GM12878 (cell line): ENCODE measurements at regions not wholly inside any gene's neighbourhood (a gene's known extent, or its start where the extent isn't known, plus 50 kb on each side); places are given as distances from the start of the nearest gene placed in this dataset.

Source experiments
- IRF4 ChIP-seq: IDR thresholded peaks from 2 replicates; pipeline ENCODE4 v1.6.1; 2011; ENCODE audit warnings: low read depth, low read length
- JUND ChIP-seq: IDR thresholded peaks from 2 replicates; pipeline ENCODE4 v1.6.1; 2012; ENCODE audit warnings: low read depth, mild to moderate bottlenecking, low read length, improper control_type of control experiment, moderate library complexity
- NBN ChIP-seq: fragments of 450-650 bp; IDR thresholded peaks from 2 replicates; pipeline ENCODE4 v1.6.1; 2016
- POLR2AphosphoS5 ChIP-seq: IDR thresholded peaks from 2 replicates; pipeline ENCODE4 v1.6.1; 2011; ENCODE audit warnings: mild to moderate bottlenecking, low read length, inconsistent platforms
- SIN3A ChIP-seq: IDR thresholded peaks from 2 replicates; pipeline ENCODE4 v1.6.1; 2012; ENCODE audit warnings: low read depth, low read length, improper control_type of control experiment

GRCh38 chr6:87950614-87951013 is 97.0 kb upstream of the SPACA1 start:
- TF ChIP-seq POLR2AphosphoS5 (no peak), IRF4 (no peak), JUND (no peak), SIN3A (no peak), NBN (no peak)
